Breast epithelium (tissue), 3 donors: ENCODE measurements at regions not wholly inside any gene's neighbourhood (a gene's known extent, or its start where the extent isn't known, plus 50 kb on each side); places are given as distances from the start of the nearest gene placed in this dataset.

Experiments
- CTCF ChIP-seq, 3 donors: fragments of 450-650 bp; IDR thresholded peaks; one replicate each; pipeline ENCODE4 v1.5.1; 2016 to 2017; ENCODE audit warnings: antibody characterized with exemption in 3 of 3, mild to moderate bottlenecking in 3 of 3, moderate library complexity in 3 of 3
- POLR2A ChIP-seq: fragments of 450-650 bp; IDR thresholded peaks from one replicate; pipeline ENCODE4 v1.6.1; 2016; ENCODE audit warnings: antibody characterized with exemption, mild to moderate bottlenecking, moderate library complexity
- POLR2AphosphoS5 ChIP-seq, 3 donors: sonication (generic); formaldehyde crosslinking; IDR thresholded peaks; one replicate each; pipeline ENCODE4 v1.6.1; 2017; ENCODE audit warnings: antibody characterized with exemption in 3 of 3

GRCh38 chr6:125688138-125688537, 61.3 kb upstream of the HEY2 start:
- TF ChIP-seq POLR2A (no peak), CTCF (IDR thresholded peaks at IDR 0.05) (no peak), POLR2AphosphoS5 (IDR thresholded peaks at IDR 0.05) (no peak)
